ENCODE measurements at regions not wholly inside any gene's neighbourhood (a gene's known extent, or its start where the extent isn't known, plus 50 kb on each side); places are given as distances from the start of the nearest gene placed in this dataset.

- TF ChIP-seq POLR2A (IDR thresholded peaks at IDR 0.05) (no peak), CTCF (IDR thresholded peaks at IDR 0.05) (no peak)
These were observed 577.7 kb upstream of the USP24 start for GRCh38 chr1:55792870-55793269.

Data from lower leg skin (tissue), 3 donors.